Urinary bladder (tissue), 3 donors: ENCODE measurements at regions not wholly inside any gene's neighbourhood (a gene's known extent, or its start where the extent isn't known, plus 50 kb on each side); places are given as distances from the start of the nearest gene placed in this dataset.

Source experiments
- DNase-seq: peaks from one replicate; pipeline ENCODE4 v3.0.0-alpha.2; 2015; ENCODE audit errors: extremely low spot score
- H3K27ac ChIP-seq: one replicate; pipeline ENCODE4 v1.5.1; 2013; ENCODE audit warnings: low read depth, mild to moderate bottlenecking, moderate library complexity
- H3K36me3 ChIP-seq: one replicate; pipeline ENCODE4 v1.6.1; 2013; ENCODE audit warnings: mild to moderate bottlenecking, moderate library complexity; ENCODE audit not compliant: insufficient read depth
- H3K4me1 ChIP-seq: one replicate; pipeline ENCODE4 v1.6.1; 2013; ENCODE audit warnings: mild to moderate bottlenecking, moderate library complexity; ENCODE audit not compliant: insufficient read depth
- H3K4me3 ChIP-seq: one replicate; pipeline ENCODE4 v1.5.1; 2013; ENCODE audit warnings: low read depth, low read length
- WGBS: extraction: QIAGEN DNeasy Blood & Tissue Kit; methylation state at CpG from one replicate; pipeline ENCODE4 v1.1.7; 2013; 5-methylcytosine and 5-hydroxymethylcytosine counted together
- donor health status: healthy with polysubstance abuse.
- donor health status: healthy.

DNA sequence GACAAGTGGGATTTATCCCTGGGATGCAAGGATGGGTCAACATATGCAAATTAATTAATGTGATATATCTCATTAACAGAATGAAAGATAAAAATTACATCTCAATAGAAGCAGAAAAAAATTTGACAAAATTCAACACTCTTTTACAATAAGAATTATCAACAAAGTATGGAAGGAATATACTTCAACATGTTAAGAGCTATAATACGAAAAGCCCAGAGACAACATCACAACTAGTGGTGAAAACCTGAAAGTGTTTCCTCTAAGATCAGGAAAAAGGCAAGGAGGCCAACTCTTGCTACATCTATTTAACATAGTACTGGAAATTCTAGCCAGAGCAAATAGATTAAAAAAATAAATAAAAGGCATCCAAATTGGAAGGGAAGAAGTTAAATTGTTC, 970.0 kb upstream of the POT1 start:
- 91% methylated on average over 1 of the region's 1 CpG for WGBS
- no peak for DNase-seq
- H3K4me3 ChIP-seq: no peak overlapping the region
- no peak overlapping the region for H3K27ac ChIP-seq
- no peaks in the 10 kb centered on the region for H3K4me1 ChIP-seq
- H3K36me3 ChIP-seq: no peaks in the 10 kb centered on the region

DNA sequence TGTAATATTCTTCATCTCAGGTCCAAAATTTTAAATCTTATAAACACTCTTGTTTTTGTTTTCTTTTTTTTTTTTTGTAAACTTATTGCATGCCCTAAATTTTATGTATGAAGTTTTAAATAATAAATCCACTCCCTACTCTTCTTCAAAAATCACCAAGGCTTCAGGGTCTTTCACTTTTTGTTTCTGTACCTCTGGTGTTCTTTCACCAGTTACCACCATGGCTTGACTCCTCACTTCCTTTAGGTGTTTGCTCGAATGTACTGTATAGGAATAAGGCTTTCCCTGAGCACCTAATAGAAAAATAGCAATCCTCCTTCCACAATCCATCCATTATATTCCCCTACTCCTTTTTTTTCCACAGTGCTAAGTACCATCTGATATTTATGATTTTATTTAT, 962.8 kb upstream of the POT1 start:
- DNase-seq: no peak
- H3K4me1 ChIP-seq: no peaks in the 10 kb centered on the region
- H3K36me3 ChIP-seq: no peaks in the 10 kb centered on the region
- WGBS: 90% methylated on average over 1 of the region's 1 CpG
- H3K27ac ChIP-seq: no peak overlapping the region
- no peak overlapping the region for H3K4me3 ChIP-seq

DNA sequence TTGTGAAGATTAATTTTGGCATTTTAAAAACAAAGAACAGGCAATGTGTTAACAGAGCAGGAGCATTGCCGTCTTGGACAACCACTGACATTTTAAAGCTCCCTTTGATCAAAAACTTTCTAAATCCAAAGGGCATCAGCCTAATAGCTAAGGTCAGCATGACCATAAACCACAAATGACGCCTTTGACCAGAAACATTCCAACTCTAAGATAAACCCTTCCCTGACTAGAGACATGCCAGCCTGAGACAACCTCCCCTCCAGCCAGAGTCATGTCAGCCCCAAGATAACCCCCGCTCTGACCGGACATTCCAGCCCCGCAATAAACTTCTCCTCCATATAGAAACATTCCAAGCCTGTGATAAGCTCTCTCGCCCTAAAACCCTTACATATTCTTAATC, 949.4 kb upstream of the POT1 start:
- H3K27ac ChIP-seq: no peak overlapping the region
- no peak for DNase-seq
- WGBS: 30% methylated on average over 6 of the region's 6 CpGs
- no peaks in the 10 kb centered on the region for H3K4me1 ChIP-seq
- H3K36me3 ChIP-seq: no peaks in the 10 kb centered on the region
- H3K4me3 ChIP-seq: no peak overlapping the region

DNA sequence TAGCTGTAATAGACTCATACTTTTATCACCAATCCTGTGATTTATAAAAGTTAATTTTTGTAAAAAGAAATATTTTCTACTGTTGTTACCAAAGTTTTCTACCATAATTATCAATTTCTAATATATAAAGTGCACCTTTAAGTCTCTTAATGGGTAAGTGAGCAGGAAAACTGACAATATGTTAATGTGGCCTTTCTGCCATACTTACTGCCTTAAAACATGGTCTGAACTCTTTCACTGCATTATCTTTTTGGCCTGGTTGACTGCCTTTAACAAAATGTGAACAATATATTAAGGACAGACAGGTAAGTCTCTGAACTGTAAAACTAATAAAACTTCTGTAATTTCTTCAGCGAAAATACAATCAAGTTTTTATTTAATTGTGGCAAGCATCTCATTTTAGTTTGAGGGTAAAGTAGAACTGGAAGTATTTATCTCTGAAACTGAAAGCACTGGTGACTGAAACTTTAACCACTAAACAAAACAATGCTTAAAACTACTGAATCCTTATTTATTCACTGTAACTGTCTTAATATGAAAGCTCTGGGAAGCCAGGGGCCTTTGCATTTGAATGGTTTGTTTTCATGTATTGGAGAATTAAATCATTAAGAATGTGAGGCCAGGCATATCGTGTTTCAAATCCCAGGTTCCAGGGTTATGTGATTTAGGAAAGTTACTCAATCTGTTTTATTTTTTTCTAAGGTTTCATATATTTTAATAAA, 948.8 kb upstream of the POT1 start:
- Histone ChIP-seq H3K4me3 (no peak overlapping the region), H3K27ac (no peak overlapping the region), H3K36me3 (no peaks in the 10 kb centered on the region), H3K4me1 (no peaks in the 10 kb centered on the region)
- no peak for DNase-seq
- WGBS: 76% methylated on average over 2 of the region's 2 CpGs

DNA sequence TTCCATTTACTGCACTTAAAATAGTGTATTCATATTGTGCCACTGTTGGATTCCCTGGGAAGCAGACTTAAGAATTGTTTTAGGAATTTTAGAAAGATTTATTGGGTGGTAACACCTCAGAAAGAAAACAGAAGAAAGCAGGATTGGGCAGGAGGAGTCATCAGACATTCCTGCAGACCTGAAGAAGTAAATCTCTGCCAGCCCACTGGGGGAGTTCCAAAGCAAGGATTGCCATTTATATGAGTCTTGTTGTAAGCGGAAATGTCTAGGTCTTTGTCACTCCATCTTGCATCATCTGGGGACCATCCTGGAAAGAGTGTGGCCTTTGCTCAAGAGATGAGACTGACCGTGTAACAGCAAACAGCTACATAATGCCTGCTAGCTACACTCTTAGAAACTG, 947.6 kb upstream of the POT1 start:
- H3K36me3 ChIP-seq: no peaks in the 10 kb centered on the region
- no peaks in the 10 kb centered on the region for H3K4me1 ChIP-seq
- 61% methylated on average over 2 of the region's 2 CpGs for WGBS
- no peak overlapping the region for H3K27ac ChIP-seq
- DNase-seq: no peak
- H3K4me3 ChIP-seq: no peak overlapping the region

DNA sequence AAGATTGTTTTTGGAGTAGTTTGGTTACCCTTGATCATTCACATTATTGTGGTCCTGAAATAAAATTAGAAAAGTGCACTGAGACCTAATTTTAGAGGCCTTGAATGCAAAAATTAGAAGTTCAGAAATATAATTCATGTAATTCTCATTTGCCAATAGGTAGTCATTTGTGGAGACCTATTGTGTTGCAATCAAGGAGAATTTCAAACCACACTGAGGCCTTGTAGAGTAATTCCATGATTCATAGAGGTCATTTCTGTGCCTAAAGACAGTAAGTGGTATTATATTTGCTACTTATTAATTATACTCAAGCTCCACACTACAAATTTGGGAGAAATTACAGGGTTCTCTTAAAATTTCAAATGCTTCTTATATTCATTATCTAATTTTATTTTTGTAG, 946.8 kb upstream of the POT1 start:
- H3K36me3 ChIP-seq: no peaks in the 10 kb centered on the region
- DNase-seq: no peak
- H3K27ac ChIP-seq: no peak overlapping the region
- H3K4me3 ChIP-seq: no peak overlapping the region
- H3K4me1 ChIP-seq: no peaks in the 10 kb centered on the region

DNA sequence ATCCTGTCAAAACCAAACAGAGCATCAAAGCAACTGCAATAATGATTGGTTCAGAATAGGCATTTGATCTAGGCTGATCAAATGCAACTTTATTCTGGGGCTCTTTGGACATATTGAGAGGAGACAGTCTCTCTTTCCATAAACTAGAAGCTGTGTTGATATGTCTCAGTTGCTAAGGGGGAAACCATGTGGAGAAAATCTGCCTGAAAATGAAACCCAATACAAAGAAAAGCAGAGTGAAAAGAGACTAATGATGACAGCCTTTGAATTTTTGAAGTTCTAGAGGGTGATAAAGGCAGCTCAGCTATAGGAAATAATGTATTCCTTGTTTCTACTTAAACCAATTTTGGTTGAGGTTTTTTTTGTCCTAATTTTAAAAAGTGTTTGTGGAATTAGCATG, 941.8 kb upstream of the POT1 start:
- no peak for DNase-seq
- Histone ChIP-seq H3K4me3 (no peak overlapping the region), H3K27ac (no peak overlapping the region), H3K36me3 (no peaks in the 10 kb centered on the region), H3K4me1 (no peaks in the 10 kb centered on the region)

DNA sequence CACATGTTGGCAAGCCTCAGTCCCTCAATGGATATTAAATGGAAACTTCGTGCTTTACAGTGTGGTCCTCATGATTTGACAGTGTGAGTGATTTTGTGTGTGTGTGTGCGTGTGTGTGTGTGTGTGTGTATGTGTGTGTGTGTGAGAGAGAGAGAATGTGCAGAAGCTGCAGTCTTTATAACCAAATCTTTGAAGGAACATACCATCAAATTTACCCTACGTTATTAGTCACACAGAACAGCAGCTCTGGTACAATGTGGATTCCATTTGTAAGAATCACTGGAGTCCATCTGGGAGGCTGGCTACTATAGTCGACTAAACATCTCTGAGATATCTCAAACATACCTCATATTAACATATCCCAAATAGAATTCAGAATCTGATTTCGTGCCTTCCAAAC, 928.0 kb upstream of the POT1 start:
- Histone ChIP-seq H3K36me3 (no peaks in the 10 kb centered on the region), H3K27ac (no peak overlapping the region), H3K4me3 (no peak overlapping the region), H3K4me1 (no peaks in the 10 kb centered on the region)
- DNase-seq: no peak
- WGBS: 78% methylated on average over 5 of the region's 5 CpGs

DNA sequence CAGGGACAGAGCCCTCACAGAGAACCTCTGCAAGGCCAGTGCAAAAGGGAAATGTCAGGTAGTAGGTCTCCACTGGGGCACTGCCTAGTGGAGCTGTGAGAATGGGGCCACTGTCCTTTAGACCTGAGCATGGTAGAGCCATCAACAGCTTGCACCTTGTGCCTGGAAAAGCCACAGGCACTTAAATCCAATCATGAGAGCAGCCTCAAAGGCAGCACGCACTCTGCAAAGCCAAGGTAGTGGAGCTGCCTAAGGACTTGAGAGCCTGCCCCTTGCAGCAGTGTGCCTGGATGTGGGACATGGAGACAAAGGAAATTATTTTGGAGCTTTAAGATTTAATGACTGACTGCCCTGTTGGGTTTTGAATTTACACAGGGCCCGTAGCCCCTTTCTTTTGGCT, 918.5 kb upstream of the POT1 start:
- DNase-seq: no peak
- WGBS: 74% methylated on average over 2 of the region's 2 CpGs
- H3K36me3 ChIP-seq: no peaks in the 10 kb centered on the region
- H3K4me1 ChIP-seq: no peaks in the 10 kb centered on the region
- no peak overlapping the region for H3K27ac ChIP-seq
- H3K4me3 ChIP-seq: no peak overlapping the region

DNA sequence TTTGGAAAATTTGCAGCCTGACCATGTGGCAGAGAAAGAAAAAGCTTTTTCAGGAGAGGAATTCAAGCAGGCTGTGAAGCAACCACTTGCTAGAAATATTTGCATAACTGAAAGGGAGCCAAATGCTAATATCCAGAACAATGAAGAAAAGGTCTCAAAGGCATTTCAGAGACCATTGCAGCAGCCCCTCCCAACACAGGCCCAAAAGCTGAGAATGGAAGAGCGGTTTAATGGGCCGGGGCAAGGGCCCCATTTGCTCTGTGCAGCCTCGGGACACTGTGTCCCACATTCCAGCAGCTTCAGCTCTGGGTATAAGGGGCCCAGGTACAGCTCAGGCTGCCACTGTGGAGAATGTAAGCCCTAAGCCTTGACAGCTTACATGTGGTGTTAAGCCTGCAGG, 918.1 kb upstream of the POT1 start:
- Histone ChIP-seq H3K27ac (no peak overlapping the region), H3K36me3 (no peaks in the 10 kb centered on the region), H3K4me1 (no peaks in the 10 kb centered on the region), H3K4me3 (no peak overlapping the region)
- 74% methylated on average over 3 of the region's 3 CpGs for WGBS
- DNase-seq: no peak

DNA sequence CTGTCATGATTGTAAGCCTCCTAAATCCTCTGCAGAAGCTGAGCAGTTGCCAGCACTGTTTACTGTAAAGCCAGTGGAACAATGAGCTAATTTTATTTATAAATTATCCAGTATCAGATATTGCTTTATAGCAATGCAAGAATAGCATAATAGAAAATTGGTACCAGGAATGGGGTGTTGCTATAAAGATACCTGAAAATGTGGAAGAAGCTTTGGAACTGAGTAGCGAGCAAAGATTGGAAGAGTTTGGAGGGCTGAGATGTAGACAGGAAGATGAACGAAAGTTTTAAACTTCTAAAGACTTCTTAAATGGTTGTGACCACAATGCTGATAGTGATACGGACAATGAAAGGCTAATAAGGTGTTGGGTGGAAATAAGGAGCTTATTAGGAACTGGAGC, 917.4 kb upstream of the POT1 start:
- 82% methylated on average over 3 of the region's 3 CpGs for WGBS
- no peak overlapping the region for H3K27ac ChIP-seq
- no peaks in the 10 kb centered on the region for H3K36me3 ChIP-seq
- H3K4me1 ChIP-seq: no peaks in the 10 kb centered on the region
- DNase-seq: no peak
- H3K4me3 ChIP-seq: no peak overlapping the region

DNA sequence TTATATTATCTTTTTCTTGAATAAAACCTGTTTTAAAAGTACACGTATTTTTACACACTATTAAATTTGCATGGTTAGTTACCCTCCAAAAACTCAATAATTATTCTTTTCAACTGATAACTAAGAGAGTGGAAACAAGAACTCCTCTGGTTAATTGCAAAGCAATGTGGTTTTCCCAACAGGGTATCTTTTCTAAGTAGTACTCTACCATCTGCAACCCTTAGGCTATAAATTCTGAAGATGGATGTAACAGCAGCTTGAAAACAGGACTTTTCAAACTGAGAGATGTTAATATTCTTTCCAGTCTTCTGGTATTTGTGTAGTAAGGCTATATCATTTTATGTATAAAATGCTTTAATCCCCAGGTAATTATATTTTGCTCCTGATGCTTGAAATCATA, 916.1 kb upstream of the POT1 start:
- WGBS: 86% methylated on average over 1 of the region's 1 CpG
- Histone ChIP-seq H3K4me3 (no peak overlapping the region), H3K4me1 (no peaks in the 10 kb centered on the region), H3K36me3 (no peaks in the 10 kb centered on the region), H3K27ac (no peak overlapping the region)
- no peak for DNase-seq

DNA sequence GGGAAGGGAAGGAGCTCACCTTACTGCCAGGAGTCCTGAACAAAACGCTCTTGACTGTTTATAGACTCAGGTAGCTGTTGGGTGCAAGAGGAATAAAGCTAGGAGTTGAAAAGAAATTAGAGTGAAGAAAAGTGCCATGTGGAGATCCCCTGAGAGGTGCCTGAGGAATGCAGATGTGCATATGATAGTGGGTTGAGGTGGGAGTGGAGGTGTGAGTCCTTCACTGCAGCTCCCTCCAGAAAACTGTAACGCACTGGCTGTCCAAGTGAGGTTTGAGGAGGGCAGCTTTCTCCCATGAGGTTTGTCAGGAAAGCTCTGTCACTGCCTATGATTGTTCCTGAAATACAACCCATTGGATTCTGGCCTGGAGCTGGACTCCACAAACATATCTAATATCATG, 904.8 kb upstream of the POT1 start:
- 63% methylated on average over 2 of the region's 2 CpGs for WGBS
- no peak overlapping the region for H3K4me3 ChIP-seq
- DNase-seq: no peak
- H3K27ac ChIP-seq: no peak overlapping the region
- no peaks in the 10 kb centered on the region for H3K36me3 ChIP-seq
- H3K4me1 ChIP-seq: no peaks in the 10 kb centered on the region

DNA sequence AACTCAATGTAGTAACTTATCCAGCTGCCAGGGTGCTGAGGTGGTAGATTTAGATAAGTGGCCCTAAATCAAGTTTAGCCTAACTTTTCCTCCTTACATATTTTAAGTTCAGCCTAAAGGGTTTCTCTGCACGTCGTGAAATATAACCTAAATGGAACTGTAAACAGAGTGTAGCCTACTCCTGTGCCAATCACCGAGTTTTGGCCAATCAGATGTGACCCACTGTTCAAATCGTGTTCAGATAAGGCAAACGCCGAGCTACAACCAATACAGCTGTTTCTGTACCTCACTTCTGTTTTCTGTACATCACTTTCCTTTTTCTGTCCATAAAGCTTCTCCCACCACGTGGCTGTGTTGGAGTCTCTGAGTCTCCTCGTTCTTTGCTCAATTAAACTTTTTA, 904.2 kb upstream of the POT1 start:
- DNase-seq: no peak
- Histone ChIP-seq H3K4me3 (no peak overlapping the region), H3K4me1 (no peaks in the 10 kb centered on the region), H3K36me3 (no peaks in the 10 kb centered on the region), H3K27ac (no peak overlapping the region)
- 83% methylated on average over 8 of the region's 8 CpGs for WGBS

DNA sequence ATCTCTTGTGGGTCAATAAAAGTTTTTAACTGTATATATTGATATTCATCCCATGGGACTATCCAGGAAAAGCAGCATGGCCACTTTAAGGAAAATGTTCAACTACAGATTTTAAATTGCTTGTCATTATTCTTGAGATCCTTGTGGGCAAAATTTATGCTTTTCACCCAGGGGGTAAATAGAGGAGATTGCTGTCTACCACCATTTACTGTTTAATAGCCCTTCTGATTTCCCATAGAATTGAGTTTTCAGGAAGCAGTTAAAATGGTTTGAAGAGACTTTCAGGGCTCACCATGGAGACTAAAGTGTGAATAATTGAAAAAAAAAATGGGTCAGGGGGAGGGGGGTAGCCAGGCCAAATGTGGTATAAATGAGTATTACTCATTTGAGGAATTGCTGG, 901.1 kb upstream of the POT1 start:
- H3K4me1 ChIP-seq: no peaks in the 10 kb centered on the region
- H3K36me3 ChIP-seq: no peaks in the 10 kb centered on the region
- no peak overlapping the region for H3K4me3 ChIP-seq
- H3K27ac ChIP-seq: no peak overlapping the region
- no peak for DNase-seq
